ENCODE measurements at regions not wholly inside any gene's neighbourhood (a gene's known extent, or its start where the extent isn't known, plus 50 kb on each side); places are given as distances from the start of the nearest gene placed in this dataset.

DNA sequence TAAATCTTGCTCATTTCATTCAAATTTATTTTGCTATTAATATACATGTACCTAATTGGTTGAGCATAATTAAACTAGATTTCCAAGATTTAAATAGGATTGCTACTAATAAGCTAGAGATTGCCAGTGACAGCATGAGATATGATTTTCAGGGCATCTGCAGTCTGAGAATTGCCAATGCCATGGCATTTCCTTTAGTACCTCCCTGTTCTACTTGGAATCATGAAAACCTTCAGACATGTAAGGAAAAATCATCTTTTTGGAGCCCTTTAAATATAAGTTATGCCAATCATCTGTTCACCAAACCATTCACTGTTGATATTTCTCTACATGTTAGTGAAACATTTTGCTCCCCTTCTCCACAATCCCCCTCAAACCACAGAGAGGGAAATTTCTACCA is 691.4 kb downstream of the DNAH5 start:
- no peak overlapping the region for H3K23ac ChIP-seq (ENCODE audit: insufficient read length)
- no peak for FAIRE-seq
- peaks cover 0 to 2% (median 1%) of the 10 kb centered on the region in 4 experiments; a peak in 3 of 7 replicates for H3K4me1 ChIP-seq (replicated peaks in 1 of 4; ENCODE audit: control insufficient read depth in 3 of 4, insufficient read depth in 4 of 4, low read length in 3 of 4)
- ChIA-PET CTCF (ENCODE audit: partially characterized antibody) (interaction anchor here (1.0 to 1.1 kb wide), 2 partner anchors 8 to 24 kb away, joined by 3 read pairs; no protein-coding TSS in a partner anchor), POLR2A (ENCODE audit: partially characterized antibody) (no interaction called here)
- H3K79me2 ChIP-seq (ENCODE audit: control insufficient read depth in 1 of 2, insufficient read depth in 2 of 2, low read length in 2 of 2) = no peaks in the 10 kb centered on the region
- no peak overlapping the region for H3K14ac ChIP-seq (ENCODE audit: insufficient read length)
- no peaks in the 10 kb centered on the region for H3K9me3 ChIP-seq (ENCODE audit: insufficient read depth in 2 of 2, low read depth in 1 of 2, low read length in 1 of 2)
- H2BK15ac ChIP-seq (ENCODE audit: low read length) = no peak overlapping the region
- H3K23me2 ChIP-seq (ENCODE audit: low read depth, low read length) = no peaks in the 10 kb centered on the region
- no peak overlapping the region for H3K4me2 ChIP-seq (ENCODE audit: insufficient read depth in 1 of 2, low read depth in 2 of 2, low read length in 2 of 2)
- H2BK20ac ChIP-seq (ENCODE audit: low read length) = no peak overlapping the region
- no peak overlapping the region for H4K8ac ChIP-seq (ENCODE audit: extremely low read depth, insufficient read depth, low read length)
- H2BK5ac ChIP-seq (ENCODE audit: low read depth, low read length) = no peak overlapping the region
- H2BK12ac ChIP-seq (ENCODE audit: low read depth, low read length) = no peak overlapping the region
- H3K9ac ChIP-seq (replicated peaks in 1 of 4; ENCODE audit: extremely low read depth in 1 of 4, low read depth in 3 of 4, low read length in 3 of 4) = no peak overlapping the region
- no peaks in the 10 kb centered on the region for H4K20me1 ChIP-seq (replicated peaks in 1 of 2; ENCODE audit: control insufficient read depth in 1 of 2, insufficient read depth in 2 of 2, low read length in 2 of 2)
- DNase-seq (ENCODE audit: low read depth in 1 of 2, low spot score in 2 of 2) = no peak
- no peaks in the 10 kb centered on the region for H3K36me3 ChIP-seq (ENCODE audit: control insufficient read depth in 2 of 4, insufficient read depth in 4 of 4, low read length in 3 of 4)
- no peak overlapping the region for H3K18ac ChIP-seq (ENCODE audit: extremely low read depth, low read length)
- H4K91ac ChIP-seq (replicated peaks; ENCODE audit: insufficient read length, low read length) = no peak overlapping the region
- no peak overlapping the region for H3K56ac ChIP-seq (replicated peaks; ENCODE audit: insufficient read length, low read depth, low read length)
- H2AK5ac ChIP-seq (ENCODE audit: low read depth, low read length) = no peak overlapping the region
- H3K27ac ChIP-seq (ENCODE audit: low read depth, low read length) = no peak overlapping the region
- no peak overlapping the region for H2BK120ac ChIP-seq (replicated peaks; ENCODE audit: low read depth, low read length)
- no peaks in the 10 kb centered on the region for H3K27me3 ChIP-seq (replicated peaks in 1 of 4; ENCODE audit: control insufficient read depth in 3 of 4, extremely low read depth in 1 of 4, insufficient read depth in 3 of 4, low read length in 3 of 4)
- no peak overlapping the region for H3K4ac ChIP-seq (replicated peaks; ENCODE audit: insufficient read length, low read depth, low read length)
- H3K4me3 ChIP-seq (ENCODE audit: extremely low read depth in 1 of 4, insufficient read depth in 2 of 4, low read depth in 3 of 4, low read length in 4 of 4) = no peak overlapping the region
- no peaks in the 10 kb centered on the region for H3K79me1 ChIP-seq (ENCODE audit: low read depth, low read length)
- H2AFZ ChIP-seq (ENCODE audit: low read length) = no peak overlapping the region
- H4K5ac ChIP-seq (ENCODE audit: insufficient read length, low read depth, low read length) = no peak overlapping the region
- no peak for TF ChIP-seq SIX5 (IDR thresholded peaks at IDR 0.05; ENCODE audit: low read depth, low read length)
- no peak for TF ChIP-seq KDM4A (IDR thresholded peaks at IDR 0.05; ENCODE audit: low read depth, low read length, severe bottlenecking)
- no peak for TF ChIP-seq HDAC2 (IDR thresholded peaks at IDR 0.05; ENCODE audit: borderline replicate concordance in 1 of 2, low read depth in 2 of 2, low read length in 2 of 2)
- TF ChIP-seq POLR2AphosphoS5 (IDR thresholded peaks at IDR 0.05; ENCODE audit: low read depth, low read length) = no peak
- no peak for TF ChIP-seq CBX5 (IDR thresholded peaks at IDR 0.05; ENCODE audit: low read depth, low read length)
- no peak for TF ChIP-seq NANOG (IDR thresholded peaks at IDR 0.05; ENCODE audit: insufficient read depth, low read depth, low read length, poor library complexity, severe bottlenecking)
- no peak for TF ChIP-seq FOSL1 (IDR thresholded peaks at IDR 0.05; ENCODE audit: insufficient read depth, low read depth, low read length)
- no peak for TF ChIP-seq RXRA (IDR thresholded peaks at IDR 0.05; ENCODE audit: insufficient read depth, low read depth, low read length)
- TF ChIP-seq, protein P1, sequence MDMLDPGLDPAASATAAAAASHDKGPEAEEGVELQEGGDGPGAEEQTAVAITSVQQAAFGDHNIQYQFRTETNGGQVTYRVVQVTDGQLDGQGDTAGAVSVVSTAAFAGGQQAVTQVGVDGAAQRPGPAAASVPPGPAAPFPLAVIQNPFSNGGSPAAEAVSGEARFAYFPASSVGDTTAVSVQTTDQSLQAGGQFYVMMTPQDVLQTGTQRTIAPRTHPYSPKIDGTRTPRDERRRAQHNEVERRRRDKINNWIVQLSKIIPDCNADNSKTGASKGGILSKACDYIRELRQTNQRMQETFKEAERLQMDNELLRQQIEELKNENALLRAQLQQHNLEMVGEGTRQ (IDR thresholded peaks at IDR 0.05; ENCODE audit: low read length) = no peak
- TF ChIP-seq TEAD4 (IDR thresholded peaks at IDR 0.05; ENCODE audit: low read depth, low read length) = no peak
- no peak for TF ChIP-seq CBX8 (IDR thresholded peaks at IDR 0.05; ENCODE audit: borderline replicate concordance, low read depth, low read length)
- no peak for TF ChIP-seq POLR2A (IDR thresholded peaks at IDR 0.05; ENCODE audit: control extremely low read depth in 1 of 2, low read depth in 2 of 2, low read length in 2 of 2)
- TF ChIP-seq NRF1 (IDR thresholded peaks at IDR 0.05; ENCODE audit: low read depth, low read length) = no peak
- TF ChIP-seq CTBP2 (IDR thresholded peaks at IDR 0.05; ENCODE audit: borderline replicate concordance, insufficient read depth, insufficient read length, low read length) = no peak
- no peak for TF ChIP-seq JUND (IDR thresholded peaks at IDR 0.05; ENCODE audit: low read length)

All from H1 (cell line).